Upper lobe of right lung (tissue), 1 donor: ENCODE measurements at regions not wholly inside any gene's neighbourhood (a gene's known extent, or its start where the extent isn't known, plus 50 kb on each side); places are given as distances from the start of the nearest gene placed in this dataset.

Source experiments
- ATAC-seq: fragments of 200-7000 bp; cut with Tn5 transposase; one replicate; pipeline ENCODE4 v1.9.1; 2020; ENCODE audit warnings: mild to moderate bottlenecking, moderate library complexity
- DNase-seq: peaks from one replicate; pipeline ENCODE4 v3.0.0-alpha.2; 2020
- H3K27ac ChIP-seq: fragments of 200-600 bp; one replicate; pipeline ENCODE4 v1.8.0; 2022
- H3K27me3 ChIP-seq: fragments of 200-600 bp; one replicate; pipeline ENCODE4 v1.8.0; 2022; ENCODE audit warnings: mild to moderate bottlenecking
- H3K36me3 ChIP-seq: fragments of 200-600 bp; one replicate; pipeline ENCODE4 v1.8.0; 2022
- H3K4me1 ChIP-seq: fragments of 200-600 bp; one replicate; pipeline ENCODE4 v1.8.0; 2022
- H3K4me3 ChIP-seq: fragments of 200-600 bp; one replicate; pipeline ENCODE4 v1.8.0; 2022; ENCODE audit warnings: mild to moderate bottlenecking
- H3K9me3 ChIP-seq: fragments of 200-600 bp; one replicate; pipeline ENCODE4 v1.8.0; 2022
- intact Hi-C: fragments of 100-400 bp; cut with DNase I; formaldehyde crosslinking; loops from one replicate; pipeline ENCODE4 v1.11.0; 2022
- TF ChIP-seq, protein P1 (sequence below): fragments of 200-600 bp; IDR thresholded peaks from one replicate; pipeline ENCODE4 v1.8.0; 2022; ENCODE audit warnings: antibody characterized with exemption
- donor health status: DM: no; HTN: yes; CAD: no; lungs with severe emphysema.

DNA sequence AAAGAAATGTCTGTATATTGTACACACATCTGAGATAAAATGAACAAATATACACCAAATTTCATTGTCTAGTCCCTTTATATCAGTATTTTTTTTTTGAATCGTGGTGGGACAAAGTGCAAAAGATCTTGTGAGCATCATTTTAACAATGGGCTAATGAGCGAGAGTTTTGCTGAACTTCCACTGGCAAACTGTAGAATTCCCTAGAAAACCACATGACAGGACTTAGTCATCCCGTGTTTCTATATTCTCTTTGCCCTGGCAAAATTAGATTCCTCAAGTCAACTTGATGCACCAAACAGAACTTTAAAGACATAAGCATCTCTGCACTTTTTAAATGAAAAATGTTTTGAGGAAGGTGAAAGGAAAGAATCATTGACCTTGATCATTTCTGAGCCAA is 488.2 kb upstream of the PTBP2 start:
- no peak for DNase-seq
- H3K27me3 ChIP-seq = no peaks in the 10 kb centered on the region

GRCh38 chr1:96234299-96234698 is 487.3 kb upstream of the PTBP2 start:
- Histone ChIP-seq H3K27ac (no peak overlapping the region), H3K4me1 (peaks cover 8% of the 10 kb centered on the region), H3K9me3 (no peaks in the 10 kb centered on the region), H3K27me3 (no peaks in the 10 kb centered on the region), H3K4me3 (no peak overlapping the region), H3K36me3 (no peaks in the 10 kb centered on the region)
- ATAC-seq (peak; percentile 86), DNase-seq (peak; percentile 74)
- TF ChIP-seq, protein P1, sequence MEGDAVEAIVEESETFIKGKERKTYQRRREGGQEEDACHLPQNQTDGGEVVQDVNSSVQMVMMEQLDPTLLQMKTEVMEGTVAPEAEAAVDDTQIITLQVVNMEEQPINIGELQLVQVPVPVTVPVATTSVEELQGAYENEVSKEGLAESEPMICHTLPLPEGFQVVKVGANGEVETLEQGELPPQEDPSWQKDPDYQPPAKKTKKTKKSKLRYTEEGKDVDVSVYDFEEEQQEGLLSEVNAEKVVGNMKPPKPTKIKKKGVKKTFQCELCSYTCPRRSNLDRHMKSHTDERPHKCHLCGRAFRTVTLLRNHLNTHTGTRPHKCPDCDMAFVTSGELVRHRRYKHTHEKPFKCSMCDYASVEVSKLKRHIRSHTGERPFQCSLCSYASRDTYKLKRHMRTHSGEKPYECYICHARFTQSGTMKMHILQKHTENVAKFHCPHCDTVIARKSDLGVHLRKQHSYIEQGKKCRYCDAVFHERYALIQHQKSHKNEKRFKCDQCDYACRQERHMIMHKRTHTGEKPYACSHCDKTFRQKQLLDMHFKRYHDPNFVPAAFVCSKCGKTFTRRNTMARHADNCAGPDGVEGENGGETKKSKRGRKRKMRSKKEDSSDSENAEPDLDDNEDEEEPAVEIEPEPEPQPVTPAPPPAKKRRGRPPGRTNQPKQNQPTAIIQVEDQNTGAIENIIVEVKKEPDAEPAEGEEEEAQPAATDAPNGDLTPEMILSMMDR = no peak
- intact Hi-C loops = no loop called here

More for the DNA sequence above, 488.2 kb upstream of the PTBP2 start:
- peaks cover 8% of the 10 kb centered on the region for H3K4me1 ChIP-seq
- no peaks in the 10 kb centered on the region for H3K36me3 ChIP-seq
- TF ChIP-seq, protein P1 = no peak
- H3K9me3 ChIP-seq = no peaks in the 10 kb centered on the region
- intact Hi-C loops = no loop called here
- H3K27ac ChIP-seq = no peak overlapping the region
- H3K4me3 ChIP-seq = no peak overlapping the region
- no peak for ATAC-seq

- no peak for DNase-seq
- Histone ChIP-seq H3K27me3 (no peaks in the 10 kb centered on the region), H3K36me3 (no peaks in the 10 kb centered on the region), H3K9me3 (no peaks in the 10 kb centered on the region), H3K27ac (no peak overlapping the region), H3K4me1 (peaks cover 8% of the 10 kb centered on the region), H3K4me3 (no peak overlapping the region)
- ATAC-seq = peak; percentile 55
- intact Hi-C loops = no loop called here
- TF ChIP-seq, protein P1 = peak; percentile 65
Measured at GRCh38 chr1:96236156-96236739, 485.3 kb upstream of the PTBP2 start.

GRCh38 chr1:96238426-96238825 is 483.2 kb upstream of the PTBP2 start:
- no peaks in the 10 kb centered on the region for H3K9me3 ChIP-seq
- H3K36me3 ChIP-seq = no peaks in the 10 kb centered on the region
- no peaks in the 10 kb centered on the region for H3K27me3 ChIP-seq
- TF ChIP-seq, protein P1 = no peak
- intact Hi-C loops = no loop called here
- peaks cover 8% of the 10 kb centered on the region for H3K4me1 ChIP-seq
- no peak overlapping the region for H3K27ac ChIP-seq
- no peak overlapping the region for H3K4me3 ChIP-seq
- ATAC-seq (no peak), DNase-seq (no peak)

DNA sequence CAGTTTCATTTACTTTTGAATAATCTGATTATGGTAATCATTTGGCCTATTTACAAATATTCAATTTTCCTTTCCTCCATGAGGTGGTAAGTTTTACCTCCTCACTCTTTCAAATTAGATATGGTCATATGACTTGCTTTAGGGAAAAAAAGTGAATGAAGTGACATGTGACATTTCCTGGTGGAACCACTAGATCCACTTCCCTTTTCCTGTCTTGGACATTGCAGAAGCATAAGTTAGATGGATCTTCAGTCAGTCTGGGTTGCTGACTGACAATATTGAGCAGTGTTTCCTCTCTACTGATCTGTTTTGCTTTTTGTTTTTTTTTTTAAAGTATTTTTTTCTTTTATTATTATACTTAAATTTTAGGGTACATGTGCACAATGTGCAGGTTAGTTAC is 481.1 kb upstream of the PTBP2 start:
- Histone ChIP-seq H3K4me1 (peaks cover 4% of the 10 kb centered on the region), H3K4me3 (no peak overlapping the region), H3K27me3 (no peaks in the 10 kb centered on the region), H3K27ac (no peak overlapping the region), H3K9me3 (no peaks in the 10 kb centered on the region), H3K36me3 (no peaks in the 10 kb centered on the region)
- DNase-seq (no peak), ATAC-seq (peak; percentile 55)
- intact Hi-C loops = no loop called here
- TF ChIP-seq, protein P1 = no peak
